GM13976 (cell line): ENCODE measurements at regions not wholly inside any gene's neighbourhood (a gene's known extent, or its start where the extent isn't known, plus 50 kb on each side); places are given as distances from the start of the nearest gene placed in this dataset.

Source experiments
- DNase-seq: peaks from one replicate; pipeline ENCODE4 v3.0.0; 2012; ENCODE audit warnings: low spot score
- CTCF ChIP-seq: IDR thresholded peaks from 2 replicates; pipeline ENCODE4 v1.5.1; 2012; ENCODE audit warnings: borderline replicate concordance, mild to moderate bottlenecking; ENCODE audit not compliant: insufficient read depth; ENCODE audit errors: extremely low read depth, missing control alignments, control extremely low read depth
- in situ Hi-C: fragments of 300-500 bp; cut with MboI; formaldehyde crosslinking; loops from one replicate; pipeline ENCODE4 v1.12.0; 2022; ENCODE audit warnings: low sequenced_read_pairs, mixed read lengths, inconsistent platforms; ENCODE audit not compliant: unreplicated experiment

- in situ Hi-C loops: no loop called here
- DNase-seq: no peak
- TF ChIP-seq CTCF: no peak
These were observed 163.6 kb upstream of the ALKAL2 start for GRCh38 chr2:451495-451894.

GRCh38 chr2:449246-450067, 161.6 kb upstream of the ALKAL2 start:
- no peak for TF ChIP-seq CTCF

GRCh38 chr2:447902-448665, 160.2 kb upstream of the ALKAL2 start:
- in situ Hi-C loops: no loop called here
- no peak for DNase-seq
- no peak for TF ChIP-seq CTCF

More at GRCh38 chr2:449246-450067, 161.6 kb upstream of the ALKAL2 start:
- in situ Hi-C loops: no loop called here
- DNase-seq: no peak

GRCh38 chr2:446963-447530, 159.2 kb upstream of the ALKAL2 start:
- TF ChIP-seq CTCF: no peak
- in situ Hi-C loops: no loop called here
- DNase-seq: no peak

- no peak for DNase-seq
- in situ Hi-C loops: no loop called here
- no peak for TF ChIP-seq CTCF
These were observed 158.5 kb upstream of the ALKAL2 start for GRCh38 chr2:446303-446874.

GRCh38 chr2:445896-446295, 158.0 kb upstream of the ALKAL2 start:
- in situ Hi-C loops: no loop called here
- no peak for TF ChIP-seq CTCF
- no peak for DNase-seq
